IPS DF 6.9 (cell line): ENCODE measurements at regions not wholly inside any gene's neighbourhood (a gene's known extent, or its start where the extent isn't known, plus 50 kb on each side); places are given as distances from the start of the nearest gene placed in this dataset.
"Not testable (repeated sequence)": the region's sequence is repeated elsewhere in the genome, so short reads cannot be mapped to it uniquely, and the experiment has no call there.

Source experiments
- DNase-seq: peaks from one replicate; pipeline ENCODE4 v3.0.0-alpha.2; 2013; ENCODE audit warnings: low read depth, low spot score
- H3K27ac ChIP-seq: one replicate; pipeline ENCODE4 v1.5.1; 2013; ENCODE audit warnings: low read length, control low read depth
- H3K27me3 ChIP-seq: 2 replicates; pipeline ENCODE4 v1.6.1; 2013; ENCODE audit warnings: mild to moderate bottlenecking, low read length; ENCODE audit not compliant: control insufficient read depth, insufficient read depth
- H3K36me3 ChIP-seq: 2 replicates; pipeline ENCODE4 v1.6.1; 2013; ENCODE audit warnings: low read length; ENCODE audit not compliant: control insufficient read depth, insufficient read depth
- H3K4me1 ChIP-seq: 2 replicates; pipeline ENCODE4 v1.6.1; 2013; ENCODE audit warnings: low read length; ENCODE audit not compliant: control insufficient read depth, insufficient read depth
- H3K4me3 ChIP-seq: 2 replicates; pipeline ENCODE4 v1.5.1; 2013; ENCODE audit warnings: mild to moderate bottlenecking, low read length
- H3K9me3 ChIP-seq: 2 replicates; pipeline ENCODE4 v1.6.1; 2013; ENCODE audit warnings: low read length, inconsistent platforms; ENCODE audit not compliant: control insufficient read depth, insufficient read depth
- WGBS: extraction: QIAGEN DNeasy Blood & Tissue Kit; methylation state at CpG from one replicate; pipeline ENCODE4 v1.1.7; 2013; ENCODE audit warnings: mixed read lengths, missing lambda C conversion rate; ENCODE audit not compliant: insufficient read length, insufficient coverage; 5-methylcytosine and 5-hydroxymethylcytosine counted together

DNA sequence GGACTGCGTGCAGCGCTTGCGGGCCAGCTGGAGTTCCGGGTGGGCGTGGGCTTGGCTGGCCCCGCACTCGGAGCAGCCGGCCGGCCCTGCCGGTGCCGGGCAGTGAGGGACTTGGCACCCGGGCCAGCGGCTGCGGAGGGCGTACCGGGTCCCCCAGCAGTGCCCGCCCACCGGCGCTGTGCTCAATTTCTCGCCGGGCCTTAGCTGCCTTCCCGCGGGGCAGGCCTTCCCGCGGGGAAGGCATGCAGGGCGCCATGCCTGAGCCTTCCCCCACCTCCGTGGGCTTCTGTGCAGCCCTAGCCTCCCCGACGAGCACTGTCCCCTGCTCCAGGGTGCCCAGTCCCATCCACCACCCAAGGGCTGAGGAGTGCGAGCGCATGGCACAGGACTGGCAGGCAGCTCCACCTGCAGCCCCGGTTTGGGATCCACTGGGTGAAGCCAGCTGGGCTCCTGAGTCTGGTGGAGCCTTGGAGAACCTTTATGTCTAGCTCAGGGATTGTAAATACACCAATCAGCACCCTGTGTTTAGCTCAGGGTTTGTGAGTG lies 975.0 kb upstream of the NRXN1 start:
- H3K9me3 ChIP-seq, H3K4me1 ChIP-seq, H3K27ac ChIP-seq, H3K27me3 ChIP-seq, DNase-seq, H3K36me3 ChIP-seq, H3K4me3 ChIP-seq: not testable (repeated sequence)
- WGBS: no CpG with 5 or more reads among the region's 32 CpGs

DNA sequence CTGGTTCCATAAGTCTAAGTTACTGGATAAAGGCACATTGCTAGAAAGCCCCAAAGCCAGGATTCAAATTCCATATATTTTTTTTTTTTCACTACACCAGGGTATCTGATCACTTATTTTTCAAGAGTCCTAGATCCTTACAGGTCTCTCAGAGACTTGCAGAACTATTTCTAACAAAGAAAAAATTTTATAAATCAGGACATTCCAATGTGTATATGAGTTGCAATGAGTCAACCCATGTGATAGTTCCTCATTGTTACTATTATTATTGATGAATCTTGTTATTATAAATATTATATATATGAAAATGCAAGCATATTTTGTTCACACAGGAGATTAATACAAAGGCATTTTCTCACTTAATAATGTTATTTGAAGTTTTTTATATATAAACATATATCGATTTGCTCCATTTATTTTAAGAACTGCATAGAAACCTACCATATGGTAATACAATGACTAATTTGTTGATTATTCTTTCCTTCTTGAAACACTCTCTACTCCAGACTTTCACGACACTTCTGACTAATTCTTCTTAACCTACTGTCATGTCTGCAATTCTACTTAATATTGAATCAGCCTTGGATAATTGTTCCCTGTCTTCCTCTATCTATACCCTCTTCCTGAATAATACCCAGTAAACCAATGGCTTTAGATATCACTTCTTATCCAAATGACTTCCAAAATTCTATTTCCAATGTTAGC lies 968.4 kb upstream of the NRXN1 start:
- Histone ChIP-seq H3K4me3 (no peak overlapping the region), H3K9me3 (no peaks in the 10 kb centered on the region), H3K27me3 (no peaks in the 10 kb centered on the region), H3K4me1 (no peaks in the 10 kb centered on the region), H3K36me3 (no peaks in the 10 kb centered on the region), H3K27ac (no peak overlapping the region)
- DNase-seq: no peak
- no CpG with 5 or more reads among the region's 2 CpGs for WGBS

DNA sequence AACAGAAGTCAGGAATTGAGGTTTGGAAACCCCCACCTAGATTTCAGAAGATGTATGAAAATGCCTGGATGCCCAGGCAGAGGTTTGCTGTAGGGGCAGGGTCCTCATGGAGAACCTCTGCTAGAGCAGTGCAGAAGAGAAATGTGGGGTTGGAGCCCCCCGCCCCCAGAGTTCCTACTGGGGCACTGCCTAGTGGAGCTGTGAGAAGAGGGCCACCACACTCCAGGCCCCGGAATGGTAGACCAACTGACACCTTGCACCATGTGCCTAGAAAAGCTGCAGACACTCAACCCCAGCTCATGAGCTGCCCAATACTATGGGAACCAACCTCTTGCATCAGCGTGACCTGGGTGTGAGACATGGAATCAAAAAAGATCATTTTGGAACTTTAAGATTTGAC lies 967.0 kb upstream of the NRXN1 start:
- Histone ChIP-seq H3K36me3 (no peaks in the 10 kb centered on the region), H3K4me1 (peaks cover 1% of the 10 kb centered on the region; the same call in 1 of the 2 replicates), H3K4me3 (no peak overlapping the region), H3K9me3 (no peaks in the 10 kb centered on the region), H3K27me3 (no peaks in the 10 kb centered on the region), H3K27ac (no peak overlapping the region)
- DNase-seq: no peak
- WGBS: no CpG with 5 or more reads among the region's 3 CpGs

DNA sequence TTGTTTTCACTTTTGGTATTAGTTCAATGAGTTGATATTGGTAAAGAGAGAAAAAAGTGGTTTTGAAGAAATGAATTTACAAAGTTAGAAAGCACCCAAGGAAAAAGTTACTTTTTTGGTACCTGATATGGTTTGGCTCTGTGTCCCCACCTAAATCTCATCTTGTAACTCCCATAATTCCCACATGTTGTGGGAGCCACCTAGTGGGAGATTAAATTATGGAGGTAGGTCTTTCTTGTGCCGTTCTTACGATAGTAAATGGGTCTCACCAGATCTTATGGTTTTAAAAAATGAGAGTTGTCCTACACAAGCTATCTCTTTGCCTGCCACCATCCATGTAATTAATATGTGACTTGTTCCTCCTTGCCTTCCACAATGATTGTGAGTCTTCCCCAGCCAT lies 965.6 kb upstream of the NRXN1 start:
- H3K4me3 ChIP-seq: no peak overlapping the region
- H3K4me1 ChIP-seq: peaks cover 1% of the 10 kb centered on the region; the same call in 1 of the 2 replicates
- H3K36me3 ChIP-seq: no peaks in the 10 kb centered on the region
- H3K27ac ChIP-seq: no peak overlapping the region
- WGBS: no CpG with 5 or more reads among the region's 2 CpGs
- H3K9me3 ChIP-seq: no peaks in the 10 kb centered on the region
- no peaks in the 10 kb centered on the region for H3K27me3 ChIP-seq
- DNase-seq: no peak

DNA sequence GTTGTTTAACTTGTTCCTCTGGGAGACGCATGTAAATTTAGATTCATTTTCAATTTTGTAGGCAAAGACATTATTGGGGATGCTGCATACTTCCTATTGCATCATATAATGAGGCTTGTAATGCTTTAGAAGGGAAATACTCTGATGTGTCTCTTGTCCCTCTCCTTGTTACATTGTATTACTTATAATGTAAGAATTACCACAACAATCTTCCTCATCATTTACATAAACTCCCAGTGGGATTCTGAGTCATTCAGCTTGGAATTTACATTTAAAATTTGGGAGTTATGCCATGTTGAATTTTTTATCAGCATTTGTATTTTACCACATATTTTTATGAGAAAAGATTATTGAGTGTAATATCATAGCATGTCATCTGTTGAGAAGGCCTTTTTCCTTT lies 963.4 kb upstream of the NRXN1 start:
- no peak for DNase-seq
- Histone ChIP-seq H3K27me3 (no peaks in the 10 kb centered on the region), H3K4me1 (peaks cover 1% of the 10 kb centered on the region; the same call in 1 of the 2 replicates), H3K36me3 (no peaks in the 10 kb centered on the region), H3K27ac (no peak overlapping the region), H3K4me3 (no peak overlapping the region), H3K9me3 (no peaks in the 10 kb centered on the region)
- WGBS: no CpG with 5 or more reads among the region's 1 CpG

DNA sequence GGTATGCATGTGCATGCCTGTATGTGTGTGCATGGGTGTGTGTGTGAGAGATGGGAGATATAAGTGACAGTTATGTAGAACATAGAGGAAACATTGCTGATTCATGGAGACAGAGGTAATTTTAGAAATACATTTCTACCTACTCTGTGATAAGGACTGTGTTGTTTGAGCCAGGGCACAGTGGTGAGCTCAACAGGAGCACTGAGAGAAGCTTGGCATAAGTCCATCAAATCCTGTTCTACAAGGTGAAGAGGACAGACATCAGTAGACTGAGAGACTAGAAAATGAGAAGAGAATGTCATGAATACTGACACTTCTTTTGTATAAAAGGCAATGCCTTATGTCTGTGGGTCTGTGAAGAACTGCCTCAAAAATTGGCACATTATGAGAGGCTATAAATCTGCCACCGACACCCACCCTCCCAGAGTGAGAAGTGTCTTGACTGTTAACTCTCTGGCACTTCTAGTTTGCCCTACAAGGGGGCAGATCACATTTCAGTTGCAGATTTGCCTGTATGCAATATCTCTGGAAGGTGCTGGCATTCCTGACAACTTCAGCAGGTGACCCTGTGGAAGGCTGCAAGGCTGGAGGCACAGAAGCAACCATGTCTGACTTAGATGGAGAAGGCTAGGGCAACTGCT lies 962.3 kb upstream of the NRXN1 start:
- H3K9me3 ChIP-seq: no peaks in the 10 kb centered on the region
- H3K4me1 ChIP-seq: peaks cover 1% of the 10 kb centered on the region; the same call in 1 of the 2 replicates
- no peaks in the 10 kb centered on the region for H3K36me3 ChIP-seq
- no peak overlapping the region for H3K4me3 ChIP-seq
- no peaks in the 10 kb centered on the region for H3K27me3 ChIP-seq
- DNase-seq: no peak
- H3K27ac ChIP-seq: no peak overlapping the region
- no CpG with 5 or more reads among the region's 1 CpG for WGBS

DNA sequence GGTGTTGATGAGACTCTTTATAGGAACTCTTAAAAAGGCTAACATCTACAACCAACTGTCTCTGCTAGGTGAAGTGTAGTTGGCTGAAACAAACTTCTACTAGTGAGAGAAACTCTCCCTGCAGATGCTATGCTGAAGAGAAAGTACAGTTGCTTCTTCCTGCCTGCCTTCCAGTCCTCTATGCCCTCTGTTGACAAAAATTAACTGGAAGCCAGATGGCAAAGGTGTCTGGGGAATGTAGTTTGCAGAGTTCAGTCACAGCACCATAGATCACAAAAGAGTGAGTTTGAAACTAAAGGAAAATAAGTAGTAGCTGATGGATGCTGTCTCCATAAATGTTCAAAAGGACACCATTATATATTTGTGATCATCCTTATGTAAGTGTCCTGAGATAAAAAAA lies 958.8 kb upstream of the NRXN1 start:
- no peak for DNase-seq
- H3K27ac ChIP-seq: no peak overlapping the region
- H3K27me3 ChIP-seq: no peaks in the 10 kb centered on the region
- peaks cover 1% of the 10 kb centered on the region; the same call in 1 of the 2 replicates for H3K4me1 ChIP-seq
- no peak overlapping the region for H3K4me3 ChIP-seq
- no peaks in the 10 kb centered on the region for H3K9me3 ChIP-seq
- no peaks in the 10 kb centered on the region for H3K36me3 ChIP-seq

DNA sequence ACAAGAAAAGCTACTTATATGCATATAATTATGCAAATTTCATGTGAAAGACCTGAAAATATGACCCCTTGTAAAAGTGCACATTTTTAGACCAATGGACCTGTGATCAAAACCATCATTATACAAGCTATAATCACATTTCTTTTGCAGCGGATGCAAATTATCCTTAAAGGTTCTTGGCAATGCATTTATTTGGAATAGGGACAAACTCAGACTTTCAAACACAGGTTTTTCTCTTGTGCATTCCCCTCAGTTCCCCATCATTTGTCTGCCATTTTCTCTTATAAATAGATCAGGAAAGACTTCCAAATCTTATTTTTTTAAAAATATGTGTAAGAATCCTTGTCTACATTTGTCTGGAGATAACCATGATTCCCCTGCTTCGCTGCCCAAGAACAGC lies 954.2 kb upstream of the NRXN1 start:
- Histone ChIP-seq H3K27me3 (no peaks in the 10 kb centered on the region), H3K4me3 (no peak overlapping the region), H3K9me3 (no peaks in the 10 kb centered on the region), H3K4me1 (no peaks in the 10 kb centered on the region), H3K36me3 (no peaks in the 10 kb centered on the region), H3K27ac (no peak overlapping the region)
- DNase-seq: no peak
- WGBS: no CpG with 5 or more reads among the region's 2 CpGs

DNA sequence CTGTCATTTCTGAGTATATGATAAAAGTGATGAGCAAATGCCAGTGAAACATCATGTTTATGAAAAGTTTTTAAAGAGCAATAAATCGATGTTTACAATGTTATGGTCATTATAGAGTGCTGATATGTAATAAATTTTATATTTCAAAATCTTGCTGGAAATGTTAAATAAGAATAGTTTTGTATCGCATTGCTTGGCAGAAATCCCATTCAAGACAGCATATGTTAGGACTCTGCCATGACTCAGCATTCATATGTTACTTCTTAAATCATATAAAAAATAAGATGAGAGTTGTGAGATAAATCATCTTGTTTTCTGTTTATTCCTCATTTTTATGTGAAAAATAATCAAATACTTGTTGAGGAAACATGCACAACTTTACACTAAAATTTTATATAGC lies 949.9 kb upstream of the NRXN1 start:
- H3K27ac ChIP-seq: no peak overlapping the region
- H3K4me1 ChIP-seq: no peaks in the 10 kb centered on the region
- H3K4me3 ChIP-seq: no peak overlapping the region
- no peaks in the 10 kb centered on the region for H3K36me3 ChIP-seq
- WGBS: no CpG with 5 or more reads among the region's 2 CpGs
- no peaks in the 10 kb centered on the region for H3K9me3 ChIP-seq
- DNase-seq: no peak
- no peaks in the 10 kb centered on the region for H3K27me3 ChIP-seq

DNA sequence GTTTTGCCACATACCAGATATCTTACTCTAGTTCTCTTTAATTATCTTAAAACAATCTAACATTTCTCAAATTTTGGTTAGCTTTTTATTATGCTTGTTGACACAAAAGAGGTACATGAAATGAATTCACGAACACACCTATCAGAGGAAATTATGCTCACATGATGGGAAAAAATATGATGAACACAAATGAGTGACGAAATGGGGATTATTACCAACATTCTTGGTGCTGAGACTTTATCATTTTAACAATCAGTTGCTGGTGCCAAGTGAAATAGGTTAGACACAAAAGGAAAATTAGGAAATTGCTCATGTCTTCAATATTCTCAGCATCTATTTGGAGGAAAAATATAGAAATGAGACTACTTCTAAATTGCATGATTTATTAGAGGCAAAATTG lies 944.7 kb upstream of the NRXN1 start:
- Histone ChIP-seq H3K27me3 (no peaks in the 10 kb centered on the region), H3K4me3 (no peak overlapping the region), H3K4me1 (no peaks in the 10 kb centered on the region), H3K27ac (no peak overlapping the region), H3K36me3 (no peaks in the 10 kb centered on the region), H3K9me3 (no peaks in the 10 kb centered on the region)
- WGBS: no CpG with 5 or more reads among the region's 2 CpGs
- no peak for DNase-seq

DNA sequence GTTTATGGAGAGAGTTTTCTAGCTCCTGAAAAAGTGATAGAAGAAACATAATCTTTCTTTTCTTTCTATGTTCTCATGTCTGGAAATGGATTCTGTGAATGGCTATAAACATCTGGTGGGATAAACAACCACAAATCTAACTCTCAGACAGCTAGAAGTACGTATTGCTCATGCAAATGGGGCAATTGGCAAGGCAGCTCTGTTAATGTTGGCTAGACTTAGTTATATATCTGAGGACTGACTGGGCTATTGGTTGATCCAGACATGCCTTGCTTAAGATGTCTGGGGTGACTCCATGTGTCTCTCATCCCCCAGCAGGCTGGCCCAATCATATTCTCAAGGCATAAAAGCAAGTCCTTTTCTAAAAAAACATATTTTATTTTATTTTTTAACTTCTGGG lies 939.2 kb upstream of the NRXN1 start:
- Histone ChIP-seq H3K27ac (no peak overlapping the region), H3K27me3 (no peaks in the 10 kb centered on the region; the same call in 1 of the 2 replicates), H3K36me3 (no peaks in the 10 kb centered on the region), H3K9me3 (no peaks in the 10 kb centered on the region), H3K4me3 (no peak overlapping the region), H3K4me1 (no peaks in the 10 kb centered on the region)
- DNase-seq: no peak
- WGBS: no CpG with 5 or more reads among the region's 1 CpG
